ENCODE measurements at regions not wholly inside any gene's neighbourhood (a gene's known extent, or its start where the extent isn't known, plus 50 kb on each side); places are given as distances from the start of the nearest gene placed in this dataset.
A peak's percentile ranks its signal among the peaks of the same experiment; 100 is the strongest.
"Not testable (repeated sequence)": the region's sequence is repeated elsewhere in the genome, so short reads cannot be mapped to it uniquely, and the experiment has no call there.

DNA sequence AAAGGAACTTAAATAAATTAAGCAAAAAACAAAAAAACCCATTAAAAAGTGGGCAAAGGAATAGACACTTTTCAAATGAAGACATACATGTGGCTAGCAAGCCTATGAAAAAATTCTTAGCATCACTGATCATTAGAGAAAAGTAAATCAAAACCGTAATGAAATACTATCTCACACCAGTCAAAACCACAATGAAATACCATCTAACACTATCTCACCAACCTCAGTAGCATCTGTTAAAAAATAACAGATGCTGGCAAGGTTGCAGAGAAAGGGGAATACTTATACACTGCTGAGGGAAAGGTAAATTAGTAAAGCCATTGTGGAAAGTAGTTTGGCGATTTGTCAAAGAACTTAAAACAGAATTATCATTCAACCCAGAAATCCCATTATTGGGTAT is 381.1 kb downstream of the FLRT2 start:
- DNase-seq = no peak

DNA sequence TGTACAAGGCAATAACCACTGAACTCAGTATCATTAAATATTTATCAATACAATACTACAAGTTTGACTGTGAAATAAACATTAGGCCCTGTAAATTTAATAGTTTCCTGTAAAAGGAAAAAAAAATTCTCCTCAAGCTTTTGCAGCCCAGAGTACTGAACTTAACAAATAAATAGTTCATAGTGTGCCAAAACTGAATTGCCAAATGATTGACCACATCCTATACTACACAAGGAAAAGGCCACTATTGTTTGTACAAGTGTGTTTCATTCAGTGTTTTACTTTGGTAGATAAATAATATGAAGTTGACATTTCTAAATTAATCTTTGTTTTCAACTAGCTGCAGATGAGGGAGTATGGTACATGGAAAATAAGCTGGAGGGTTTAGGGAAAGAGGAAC is 379.6 kb downstream of the FLRT2 start:
- DNase-seq = no peak

- DNase-seq = no peak
Observed at GRCh38 chr14:85907536-85907935, 377.6 kb downstream of the FLRT2 start.

DNA sequence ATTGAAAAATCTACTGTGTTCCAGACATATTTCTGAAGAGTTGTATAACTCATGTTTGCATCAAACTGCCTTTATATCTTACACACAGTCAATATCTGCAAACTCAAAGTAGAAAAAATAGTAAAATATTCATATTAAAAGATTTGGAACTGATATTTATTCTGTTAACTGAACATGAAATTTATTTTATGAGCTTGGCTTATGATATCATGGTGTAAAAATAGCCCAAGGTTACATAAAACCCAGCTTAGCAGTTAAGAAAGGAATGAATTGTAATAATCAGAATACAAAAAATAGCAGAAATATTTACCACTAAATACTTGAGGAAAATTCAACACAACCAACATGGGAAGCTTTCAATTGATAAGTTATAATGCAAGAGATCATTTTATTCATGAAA is 367.9 kb downstream of the FLRT2 start:
- DNase-seq = no peak

DNA sequence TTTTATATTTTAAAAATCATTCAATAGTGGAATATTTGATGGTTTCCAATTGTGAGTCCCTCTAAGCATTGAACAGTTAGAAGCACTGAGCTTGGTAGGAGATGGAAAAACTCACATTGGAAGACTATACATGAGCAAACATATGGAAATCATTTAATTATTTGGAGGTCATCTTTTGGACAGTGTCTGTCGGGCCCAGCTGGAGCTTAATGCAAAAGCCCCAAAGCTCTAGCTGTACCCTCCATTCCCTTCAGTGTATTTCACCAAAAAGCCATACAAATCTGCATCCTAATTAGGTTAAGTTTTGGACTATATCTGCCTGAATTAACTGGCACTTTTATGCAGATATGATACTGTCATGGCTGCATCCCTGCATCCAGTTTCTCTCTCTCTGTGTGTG is 365.7 kb downstream of the FLRT2 start:
- no peak for DNase-seq

DNA sequence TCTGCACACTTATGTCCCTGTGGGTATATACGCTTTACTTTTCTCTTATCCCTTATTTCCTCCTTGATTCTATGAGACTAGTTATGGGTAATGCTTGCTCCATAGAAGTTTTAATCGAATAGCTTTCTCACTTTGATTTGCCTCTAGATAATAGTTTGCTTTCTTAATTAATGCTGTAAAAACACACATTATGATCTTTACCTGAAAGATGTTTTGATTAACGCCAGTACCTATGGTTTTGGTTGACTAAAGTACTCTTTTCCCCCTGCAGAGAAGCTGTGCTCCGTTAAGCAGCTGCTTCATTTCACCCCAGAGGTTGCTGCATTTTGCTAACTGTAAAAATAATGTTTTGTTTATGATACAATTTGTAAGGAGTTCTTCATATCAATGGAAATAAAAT is 362.3 kb downstream of the FLRT2 start:
- no peak for DNase-seq

GRCh38 chr14:85883966-85884365 is 354.0 kb downstream of the FLRT2 start:
- DNase-seq = no peak

DNA sequence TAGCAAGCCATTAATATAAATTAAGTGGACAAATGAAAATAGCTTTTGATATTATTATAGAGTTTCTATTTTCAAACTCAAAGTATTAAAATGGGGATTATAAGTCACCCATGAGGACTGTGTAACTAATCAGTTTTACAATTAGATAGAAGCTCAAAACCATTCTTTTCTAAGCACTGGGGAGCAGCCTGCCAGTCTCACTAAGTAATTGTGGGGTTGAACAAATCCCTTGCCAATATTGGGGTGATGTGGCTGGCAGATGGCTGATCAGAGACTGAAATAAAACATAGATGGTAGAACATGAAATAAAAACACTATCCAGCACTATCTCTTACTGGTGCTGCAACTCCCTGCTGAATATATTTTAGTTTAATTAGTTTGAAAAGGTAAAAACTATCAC is 353.2 kb downstream of the FLRT2 start:
- no peak for DNase-seq

GRCh38 chr14:85881935-85882334 is 352.0 kb downstream of the FLRT2 start:
- DNase-seq = no peak

- no peak for DNase-seq
Observed at GRCh38 chr14:85878874-85879273, 348.9 kb downstream of the FLRT2 start.

GRCh38 chr14:85873006-85873405 is 343.1 kb downstream of the FLRT2 start:
- DNase-seq = peak; percentile 73

- no peak for DNase-seq
Observed at GRCh38 chr14:85867450-85867849, 337.5 kb downstream of the FLRT2 start.

- DNase-seq = no peak
Observed at GRCh38 chr14:85865701-85866100, 335.8 kb downstream of the FLRT2 start.

- no peak for DNase-seq
Observed at GRCh38 chr14:85858634-85859033, 328.7 kb downstream of the FLRT2 start.

DNA sequence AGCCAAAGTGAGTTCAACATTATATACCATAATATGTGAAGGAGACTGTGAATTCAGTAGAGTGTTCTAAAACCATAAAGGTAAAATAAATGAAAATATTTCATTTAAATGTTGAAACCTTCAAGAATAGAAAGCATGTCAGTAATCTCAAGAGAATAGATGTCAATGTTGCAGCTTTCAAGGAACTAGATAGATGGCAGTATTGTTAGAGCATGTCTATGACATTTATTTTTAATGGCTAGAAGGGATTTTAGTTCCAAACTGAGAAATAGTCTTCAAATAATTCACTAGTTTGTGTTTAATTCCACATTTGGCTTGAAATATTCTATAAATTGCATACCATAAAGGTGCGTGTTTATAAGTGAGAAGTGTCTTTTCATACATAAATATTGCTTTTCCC is 326.5 kb downstream of the FLRT2 start:
- no peak for DNase-seq

GRCh38 chr14:85853996-85854526 is 324.1 kb downstream of the FLRT2 start:
- no peak for DNase-seq

- no peak for DNase-seq
Observed at GRCh38 chr14:85852906-85853305, 323.0 kb downstream of the FLRT2 start.

- DNase-seq = not testable (repeated sequence)
Observed at GRCh38 chr14:85852123-85852522, 322.2 kb downstream of the FLRT2 start.

DNA sequence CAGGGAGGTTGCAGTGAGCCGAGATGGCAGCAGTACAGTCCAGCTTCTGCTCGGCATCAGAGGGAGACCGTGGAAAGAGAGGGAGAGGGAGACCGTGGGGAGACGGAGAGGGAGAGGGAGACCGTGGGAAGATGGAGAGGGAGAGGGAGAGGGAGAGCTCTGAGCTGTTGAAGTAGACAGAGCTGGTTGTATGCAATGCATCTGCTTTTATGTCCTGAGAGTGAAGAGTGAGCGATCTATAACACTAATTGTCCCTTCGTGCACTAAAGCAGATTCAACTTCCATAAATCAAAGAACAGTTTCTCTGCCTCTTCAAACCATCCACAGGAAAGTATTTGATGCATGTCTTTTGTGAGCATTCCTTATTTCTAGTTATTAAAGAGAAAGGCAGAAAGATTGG is 300.6 kb downstream of the FLRT2 start:
- DNase-seq = not testable (repeated sequence)

- DNase-seq = not testable (repeated sequence)
Observed at GRCh38 chr14:85829601-85830000, 299.7 kb downstream of the FLRT2 start.

GRCh38 chr14:85824526-85824925 is 294.6 kb downstream of the FLRT2 start:
- no peak for DNase-seq

DNA sequence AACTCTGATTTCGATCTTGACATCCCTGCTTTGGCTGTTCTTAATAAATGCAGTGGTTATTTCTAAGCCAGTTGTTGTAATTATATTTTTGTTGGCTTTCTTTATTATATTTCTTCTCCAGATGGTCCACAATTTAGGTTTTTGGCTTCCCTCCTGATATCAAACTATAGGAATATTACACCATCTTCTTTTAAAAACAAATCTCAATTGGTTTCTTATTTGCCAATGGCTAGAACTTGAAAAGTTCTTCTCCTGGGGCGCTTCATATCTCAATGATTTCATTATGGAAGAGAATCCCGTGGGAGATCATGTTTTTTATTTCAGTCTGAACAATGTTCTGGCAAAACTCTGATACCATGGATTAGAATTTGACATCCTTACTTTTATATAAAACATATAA is 292.3 kb downstream of the FLRT2 start:
- no peak for DNase-seq

DNA sequence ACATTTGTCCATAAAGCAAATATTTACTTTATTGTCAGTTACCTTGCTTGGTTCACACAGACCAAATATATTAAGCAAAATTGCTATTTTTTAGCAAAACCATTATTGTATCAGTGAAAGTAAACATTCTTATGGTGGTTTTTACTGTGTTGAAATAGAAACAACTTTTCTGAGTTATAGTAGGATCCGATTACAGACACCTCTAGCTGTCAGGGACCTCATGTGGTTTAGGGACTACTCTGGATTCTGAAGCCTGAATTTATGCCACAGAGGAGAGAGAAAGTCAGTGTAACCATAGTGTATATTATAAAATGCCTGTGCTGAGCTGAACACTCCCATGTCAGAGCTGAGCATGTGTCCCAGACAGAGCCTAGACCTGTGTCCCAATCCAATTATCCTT is 287.5 kb downstream of the FLRT2 start:
- no peak for DNase-seq

- no peak for DNase-seq
Observed at GRCh38 chr14:85813040-85813439, 283.1 kb downstream of the FLRT2 start.

DNA sequence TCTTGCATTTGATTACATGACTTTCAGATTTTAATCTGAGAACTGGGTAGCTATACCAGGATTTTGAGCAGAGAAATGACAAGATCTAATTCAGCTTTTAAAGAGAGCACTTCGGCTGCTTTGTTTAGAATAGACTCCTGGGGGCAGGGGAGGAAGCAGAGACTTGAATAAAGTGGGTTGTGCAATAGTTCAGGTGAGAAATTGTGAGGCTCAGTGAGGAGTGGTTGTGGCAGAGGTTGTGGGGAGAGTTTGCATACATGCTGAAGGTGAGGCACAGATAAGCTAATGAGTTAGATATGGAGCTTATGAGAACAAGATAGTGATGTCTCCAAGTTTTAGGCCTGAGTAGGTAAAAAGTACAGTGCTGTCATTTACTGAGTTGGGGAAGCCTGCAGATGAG is 281.4 kb downstream of the FLRT2 start:
- DNase-seq = no peak

DNA sequence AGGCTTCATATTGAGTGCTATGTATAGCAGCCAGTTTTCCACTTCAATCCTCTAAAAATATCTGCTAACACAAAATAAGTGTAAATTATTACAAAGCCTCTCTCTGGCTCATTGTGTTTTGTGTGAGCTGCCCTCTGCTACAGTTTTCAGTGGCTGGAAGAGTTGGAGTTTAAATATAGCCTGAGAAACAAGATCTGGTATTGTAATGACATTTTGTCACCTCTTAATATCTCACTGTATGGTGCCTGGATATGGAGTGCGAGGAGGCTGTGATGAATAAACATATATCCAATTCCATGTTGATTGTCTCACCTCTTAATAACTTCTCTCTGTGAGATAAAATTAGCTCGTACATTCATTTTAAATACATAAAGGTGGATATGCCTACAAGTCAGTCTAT is 269.7 kb downstream of the FLRT2 start:
- no peak for DNase-seq
